ENCODE measurements at regions not wholly inside any gene's neighbourhood (a gene's known extent, or its start where the extent isn't known, plus 50 kb on each side); places are given as distances from the start of the nearest gene placed in this dataset.

GRCh38 chr13:106042996-106043581 is 492.4 kb downstream of the EFNB2 start:
- H3K36me3 Mint-ChIP-seq = no peaks in the 10 kb centered on the region
- DNase-seq (no peak), ATAC-seq (ENCODE audit: low read depth in 2 of 2) (no peak)
- no peaks in the 10 kb centered on the region for H3K27me3 Mint-ChIP-seq
- peaks cover 0 to 11% (median 0%) of the 10 kb centered on the region in 7 donors for H3K9me3 Mint-ChIP-seq
- H3K4me1 Mint-ChIP-seq = no peaks in the 10 kb centered on the region
- no peak overlapping the region for H3K4me3 Mint-ChIP-seq
- no peak overlapping the region for H3K27ac Mint-ChIP-seq

DNA sequence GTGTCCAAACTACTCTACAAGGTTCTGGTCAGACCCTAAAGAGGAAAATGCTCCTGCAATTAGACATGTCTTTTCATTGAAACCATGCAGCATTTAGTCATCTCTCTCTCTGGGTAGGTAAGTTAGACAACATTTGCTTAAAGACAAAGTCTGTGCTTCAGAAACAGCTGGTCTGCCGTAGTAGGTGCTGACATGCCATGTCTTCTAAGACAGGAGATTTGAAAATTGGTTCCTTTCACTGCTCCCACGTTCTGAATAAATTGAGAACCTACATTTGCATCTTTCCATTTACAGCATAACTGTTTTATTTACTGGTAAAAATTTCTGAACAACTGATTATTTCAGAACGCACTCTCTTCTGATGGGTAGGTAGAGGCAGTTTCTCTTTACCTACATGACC is 494.0 kb downstream of the EFNB2 start:
- Mint-ChIP-seq H3K27ac (no peak overlapping the region), H3K9me3 (peaks cover 0 to 11% (median 0%) of the 10 kb centered on the region in 7 donors)

GRCh38 chr13:106038752-106039151 is 496.7 kb downstream of the EFNB2 start:
- no peaks in the 10 kb centered on the region for H3K36me3 Mint-ChIP-seq
- DNase-seq = no peak
- H3K27ac Mint-ChIP-seq = no peak overlapping the region
- H3K9me3 Mint-ChIP-seq = peaks cover 0 to 11% (median 2%) of the 10 kb centered on the region in 7 donors
- ATAC-seq (ENCODE audit: low read depth in 2 of 2) = no peak
- H3K4me3 Mint-ChIP-seq = no peak overlapping the region
- no peaks in the 10 kb centered on the region for H3K27me3 Mint-ChIP-seq
- H3K4me1 Mint-ChIP-seq = no peaks in the 10 kb centered on the region

More for the DNA sequence above, 494.0 kb downstream of the EFNB2 start:
- H3K4me3 Mint-ChIP-seq = no peak overlapping the region
- H3K36me3 Mint-ChIP-seq = no peaks in the 10 kb centered on the region
- H3K4me1 Mint-ChIP-seq = no peaks in the 10 kb centered on the region
- no peaks in the 10 kb centered on the region for H3K27me3 Mint-ChIP-seq
- DNase-seq (no peak), ATAC-seq (ENCODE audit: low read depth in 2 of 2) (no peak)

DNA sequence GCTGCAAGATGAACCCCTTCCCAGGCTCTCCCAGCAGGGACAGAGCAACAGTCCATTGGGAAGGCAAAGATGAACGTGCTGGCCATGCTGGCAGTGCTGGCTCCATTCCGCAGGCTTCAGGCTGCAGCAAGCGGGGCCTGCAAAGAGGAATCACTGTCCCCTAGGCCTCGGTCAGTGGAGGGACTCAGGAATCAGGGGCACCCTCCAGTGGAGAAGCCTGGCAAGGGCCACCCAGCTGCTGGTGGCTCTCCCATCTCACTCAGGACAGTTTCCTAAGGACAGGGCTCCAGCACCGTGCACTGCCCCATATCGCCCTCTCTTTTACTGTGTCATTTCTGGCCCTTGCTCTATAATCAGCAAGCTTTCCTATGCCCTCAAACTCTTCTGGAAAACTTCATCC is 498.6 kb downstream of the EFNB2 start:
- no peaks in the 10 kb centered on the region for H3K4me1 Mint-ChIP-seq
- no peak for ATAC-seq (ENCODE audit: low read depth in 2 of 2)
- peaks cover 0 to 11% (median 2%) of the 10 kb centered on the region in 7 donors for H3K9me3 Mint-ChIP-seq
- no peak overlapping the region for H3K4me3 Mint-ChIP-seq
- no peaks in the 10 kb centered on the region for H3K27me3 Mint-ChIP-seq
- no peak for DNase-seq
- no peaks in the 10 kb centered on the region for H3K36me3 Mint-ChIP-seq
- no peak overlapping the region for H3K27ac Mint-ChIP-seq

DNA sequence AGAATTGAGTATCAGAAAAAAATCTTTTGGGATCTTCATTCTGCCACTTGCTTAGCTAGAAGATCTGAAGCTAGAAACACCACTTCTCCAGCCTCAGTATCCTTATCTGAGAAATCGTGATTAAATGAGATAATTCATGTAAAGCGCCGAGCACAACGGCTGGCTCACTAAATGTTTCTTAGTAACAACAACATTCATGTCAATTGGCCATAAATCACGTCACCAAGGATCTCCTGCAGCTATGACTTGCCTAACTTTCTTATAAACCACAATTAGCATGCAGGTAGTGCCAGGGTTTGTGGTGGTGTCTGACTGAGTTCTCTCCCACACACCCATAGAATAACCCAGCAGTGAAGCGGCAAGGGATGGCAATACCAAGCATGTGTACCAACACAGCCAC is 501.3 kb downstream of the EFNB2 start:
- H3K36me3 Mint-ChIP-seq = no peaks in the 10 kb centered on the region
- H3K27ac Mint-ChIP-seq = no peak overlapping the region
- DNase-seq (no peak), ATAC-seq (ENCODE audit: low read depth in 2 of 2) (no peak)
- no peak overlapping the region for H3K4me3 Mint-ChIP-seq
- no peaks in the 10 kb centered on the region for H3K4me1 Mint-ChIP-seq
- peaks cover 0 to 6% (median 0%) of the 10 kb centered on the region in 7 donors for H3K9me3 Mint-ChIP-seq
- H3K27me3 Mint-ChIP-seq = no peaks in the 10 kb centered on the region

GRCh38 chr13:106033659-106034058 is 501.8 kb downstream of the EFNB2 start:
- Mint-ChIP-seq H3K4me1 (no peaks in the 10 kb centered on the region), H3K4me3 (no peak overlapping the region), H3K36me3 (no peaks in the 10 kb centered on the region), H3K27me3 (no peaks in the 10 kb centered on the region), H3K27ac (no peak overlapping the region), H3K9me3 (peaks cover 0 to 5% (median under 1%) of the 10 kb centered on the region in 7 donors)
- ATAC-seq (ENCODE audit: low read depth in 2 of 2) (no peak), DNase-seq (no peak)

GRCh38 chr13:106032441-106032840 is 503.0 kb downstream of the EFNB2 start:
- Mint-ChIP-seq H3K9me3 (peaks cover 0 to 6% (median 0%) of the 10 kb centered on the region in 7 donors), H3K27me3 (no peaks in the 10 kb centered on the region), H3K36me3 (no peaks in the 10 kb centered on the region), H3K4me1 (no peaks in the 10 kb centered on the region), H3K4me3 (no peak overlapping the region), H3K27ac (no peak overlapping the region)
- no peak for ATAC-seq (ENCODE audit: low read depth in 2 of 2)
- DNase-seq = no peak

DNA sequence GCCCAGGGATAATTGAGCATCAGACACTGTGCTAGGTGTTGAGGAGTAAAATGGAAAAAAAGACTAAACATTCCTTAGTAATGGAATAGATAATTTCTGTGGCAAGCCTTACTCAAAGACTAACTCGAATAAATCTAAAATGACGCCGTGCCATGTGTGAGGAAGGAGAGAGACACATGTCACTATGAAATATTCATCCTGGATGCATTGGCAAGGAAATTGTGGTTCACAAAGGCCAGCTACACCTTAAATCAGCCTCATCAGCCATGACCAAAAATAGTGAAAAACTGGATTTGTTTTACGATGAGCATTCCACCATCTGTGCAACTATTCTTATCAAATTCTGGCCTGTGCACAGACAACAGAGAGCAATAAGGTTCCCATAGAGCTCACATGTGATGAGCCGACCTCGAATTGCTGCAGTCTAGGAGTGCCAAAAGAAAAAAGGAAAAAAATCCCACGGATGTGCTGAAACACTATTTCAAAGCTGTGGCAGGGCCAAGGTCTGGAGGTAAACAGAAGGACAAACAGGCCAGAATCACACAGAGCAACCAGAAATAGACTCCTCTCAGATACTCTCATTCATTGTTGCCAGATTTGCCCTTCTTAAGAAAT is 505.7 kb downstream of the EFNB2 start:
- no peak overlapping the region for H3K27ac Mint-ChIP-seq
- H3K36me3 Mint-ChIP-seq = no peaks in the 10 kb centered on the region
- no peak for DNase-seq
- no peak overlapping the region for H3K4me3 Mint-ChIP-seq
- no peak for ATAC-seq (ENCODE audit: low read depth in 2 of 2)
- H3K4me1 Mint-ChIP-seq = no peaks in the 10 kb centered on the region
- H3K27me3 Mint-ChIP-seq = no peaks in the 10 kb centered on the region
- H3K9me3 Mint-ChIP-seq = peaks cover 0 to 6% (median 4%) of the 10 kb centered on the region in 7 donors

GRCh38 chr13:106028911-106029310 is 506.6 kb downstream of the EFNB2 start:
- H3K36me3 Mint-ChIP-seq = no peaks in the 10 kb centered on the region
- peaks cover 0 to 6% (median 2%) of the 10 kb centered on the region in 7 donors for H3K9me3 Mint-ChIP-seq
- no peaks in the 10 kb centered on the region for H3K4me1 Mint-ChIP-seq
- DNase-seq = no peak
- no peak overlapping the region for H3K27ac Mint-ChIP-seq
- no peak for ATAC-seq (ENCODE audit: low read depth in 2 of 2)
- H3K4me3 Mint-ChIP-seq = no peak overlapping the region
- no peaks in the 10 kb centered on the region for H3K27me3 Mint-ChIP-seq

- Mint-ChIP-seq H3K9me3 (peaks cover 0 to 11% (median 5%) of the 10 kb centered on the region in 7 donors), H3K4me3 (no peak overlapping the region), H3K27ac (no peak overlapping the region), H3K4me1 (no peaks in the 10 kb centered on the region), H3K36me3 (no peaks in the 10 kb centered on the region), H3K27me3 (no peaks in the 10 kb centered on the region)
- DNase-seq = no peak
- ATAC-seq (ENCODE audit: low read depth in 2 of 2) = no peak
Observed at GRCh38 chr13:106011600-106011999, 523.9 kb downstream of the EFNB2 start.

- no peaks in the 10 kb centered on the region for H3K4me1 Mint-ChIP-seq
- peaks cover 0 to 11% (median 5%) of the 10 kb centered on the region in 7 donors for H3K9me3 Mint-ChIP-seq
- ATAC-seq (ENCODE audit: low read depth in 2 of 2) (no peak), DNase-seq (no peak)
- no peaks in the 10 kb centered on the region for H3K27me3 Mint-ChIP-seq
- H3K4me3 Mint-ChIP-seq = no peak overlapping the region
- no peak overlapping the region for H3K27ac Mint-ChIP-seq
- H3K36me3 Mint-ChIP-seq = no peaks in the 10 kb centered on the region
Observed at GRCh38 chr13:106010836-106011235, 524.6 kb downstream of the EFNB2 start.

DNA sequence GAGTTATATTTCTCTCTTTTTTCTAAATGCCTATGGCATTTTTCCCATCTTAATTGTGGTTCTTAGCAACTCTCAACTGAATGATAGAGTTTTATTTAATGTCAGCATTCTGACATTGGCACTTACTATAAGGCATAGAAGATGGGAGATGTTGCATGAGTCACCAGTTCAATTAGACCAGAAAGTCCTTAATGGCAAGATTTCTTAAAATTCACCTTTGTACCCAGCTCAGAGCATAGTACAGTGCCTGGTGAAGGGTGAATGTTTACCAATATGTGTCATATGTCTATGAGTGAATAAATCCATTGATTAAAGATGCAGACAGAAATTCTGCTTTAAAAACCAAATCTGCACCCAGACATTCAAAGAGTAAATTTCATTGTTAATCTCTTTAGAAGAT is 526.9 kb downstream of the EFNB2 start:
- DNase-seq = no peak
- H3K27me3 Mint-ChIP-seq = no peaks in the 10 kb centered on the region
- H3K4me1 Mint-ChIP-seq = no peaks in the 10 kb centered on the region
- peaks cover 0 to 11% (median 5%) of the 10 kb centered on the region in 7 donors for H3K9me3 Mint-ChIP-seq
- H3K36me3 Mint-ChIP-seq = no peaks in the 10 kb centered on the region
- ATAC-seq (ENCODE audit: low read depth in 2 of 2) = no peak
- H3K4me3 Mint-ChIP-seq = no peak overlapping the region
- no peak overlapping the region for H3K27ac Mint-ChIP-seq

DNA sequence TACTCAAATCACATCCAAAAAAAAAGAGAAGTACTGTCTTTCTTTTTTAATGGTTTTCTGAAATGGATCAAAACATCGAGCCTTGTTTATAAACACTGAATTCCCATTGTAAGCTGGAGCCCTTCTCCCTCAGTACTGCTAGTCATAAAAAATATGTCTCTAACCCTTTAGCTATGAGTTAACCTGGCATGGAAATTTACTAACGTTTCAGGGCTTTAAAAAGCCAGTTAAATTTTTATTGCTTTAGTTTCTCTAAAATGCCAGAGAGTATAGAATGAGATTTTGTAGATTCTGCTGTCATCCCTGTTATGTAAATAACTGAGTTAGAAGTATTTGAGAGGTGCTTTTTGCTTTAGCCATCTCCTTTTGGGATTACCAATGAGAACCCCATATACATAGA is 528.3 kb downstream of the EFNB2 start:
- ATAC-seq (ENCODE audit: low read depth in 2 of 2) = no peak
- H3K9me3 Mint-ChIP-seq = peaks cover 0 to 6% (median 4%) of the 10 kb centered on the region in 7 donors
- H3K4me3 Mint-ChIP-seq = no peak overlapping the region
- no peaks in the 10 kb centered on the region for H3K36me3 Mint-ChIP-seq
- H3K27ac Mint-ChIP-seq = no peak overlapping the region
- no peak for DNase-seq
- no peaks in the 10 kb centered on the region for H3K4me1 Mint-ChIP-seq
- H3K27me3 Mint-ChIP-seq = no peaks in the 10 kb centered on the region

DNA sequence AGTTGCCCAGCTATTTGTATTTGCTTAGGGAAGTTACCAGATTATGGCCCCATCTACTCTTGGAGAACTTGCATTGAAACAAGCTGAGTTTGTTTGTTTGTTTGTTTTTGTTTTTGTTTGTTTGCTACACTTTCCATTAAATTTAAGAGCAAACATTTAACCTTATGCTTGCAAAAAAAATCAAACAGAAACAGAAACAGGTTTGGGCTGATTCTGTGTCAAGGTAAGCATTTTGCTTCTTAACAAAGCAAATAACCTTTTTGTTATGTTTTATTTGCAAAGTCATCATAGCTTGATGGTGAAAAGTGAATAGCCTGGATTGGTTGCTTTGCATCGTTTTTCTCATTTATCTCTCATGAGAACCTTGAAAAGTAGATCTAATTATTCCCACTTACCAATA is 531.8 kb downstream of the EFNB2 start:
- Mint-ChIP-seq H3K4me1 (no peaks in the 10 kb centered on the region), H3K27me3 (no peaks in the 10 kb centered on the region), H3K9me3 (peaks cover under 1 to 7% (median 5%) of the 10 kb centered on the region in 7 donors), H3K27ac (no peak overlapping the region), H3K4me3 (no peak overlapping the region), H3K36me3 (no peaks in the 10 kb centered on the region)
- DNase-seq = no peak
- ATAC-seq (ENCODE audit: low read depth in 2 of 2) = no peak

Measured in naive B cell (primary cell).